GM19328 (cell line): ENCODE measurements at regions not wholly inside any gene's neighbourhood (a gene's known extent, or its start where the extent isn't known, plus 50 kb on each side); places are given as distances from the start of the nearest gene placed in this dataset.
"Not testable (repeated sequence)": the region's sequence is repeated elsewhere in the genome, so short reads cannot be mapped to it uniquely, and the experiment has no call there.

Experiments
- ATAC-seq: cut with Tn5 transposase; IDR thresholded peaks from one replicate; pipeline ENCODE4 v1.9.1; 2021; ENCODE audit warnings: mild to moderate bottlenecking, moderate library complexity; ENCODE audit not compliant: unreplicated experiment

DNA sequence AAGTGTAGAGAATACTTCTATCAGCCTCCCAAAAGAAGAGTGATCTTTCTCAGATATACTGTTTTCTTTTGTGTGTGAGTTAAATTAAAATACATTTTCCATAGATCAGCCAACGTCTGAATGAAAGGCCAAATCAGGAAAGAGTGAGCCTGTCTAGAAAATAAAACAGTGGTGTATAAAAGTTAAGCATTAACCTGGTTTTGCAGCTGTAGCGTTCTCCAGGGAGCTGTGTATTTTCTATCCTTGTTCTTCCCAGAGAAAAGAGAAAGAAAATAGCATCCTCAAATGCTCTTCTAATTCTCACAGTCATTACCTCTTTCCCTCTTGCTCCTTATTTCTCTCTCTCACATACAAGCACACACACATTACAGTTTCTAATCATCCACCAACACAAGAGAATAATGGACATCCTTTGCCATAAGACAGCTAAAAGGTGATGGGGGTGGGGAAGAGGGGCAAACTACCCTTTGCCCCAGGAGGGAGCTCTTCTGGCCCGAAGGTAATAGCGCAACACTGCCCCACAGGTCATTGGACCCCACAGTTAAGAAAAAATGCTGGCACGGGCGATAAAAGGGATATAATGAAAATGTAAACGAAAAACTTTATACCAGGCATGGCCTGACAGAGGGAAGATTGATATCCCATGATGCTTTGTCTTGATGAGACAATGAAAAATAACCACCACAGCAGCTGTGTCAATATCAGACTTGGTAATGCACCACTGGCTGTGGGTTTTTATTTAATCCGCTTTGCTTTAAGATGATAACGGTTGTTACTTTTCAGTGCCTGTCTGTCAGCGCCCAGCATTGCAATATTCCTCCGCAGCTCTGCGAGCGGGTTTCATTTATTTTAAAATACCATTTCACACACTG lies 150.3 kb downstream of the NUF2 start:
- ATAC-seq = no peak

- ATAC-seq = no peak
Observed at GRCh38 chr1:163472651-163473248, 151.0 kb downstream of the NUF2 start.

GRCh38 chr1:163477276-163477830 lies 155.6 kb downstream of the NUF2 start:
- ATAC-seq = no peak

- ATAC-seq = not testable (repeated sequence)
Observed at GRCh38 chr1:163498391-163499330, 176.9 kb downstream of the NUF2 start.

GRCh38 chr1:163504331-163504978 lies 182.7 kb downstream of the NUF2 start:
- ATAC-seq = no peak

GRCh38 chr1:163509114-163509513 lies 187.4 kb downstream of the NUF2 start:
- ATAC-seq = no peak

DNA sequence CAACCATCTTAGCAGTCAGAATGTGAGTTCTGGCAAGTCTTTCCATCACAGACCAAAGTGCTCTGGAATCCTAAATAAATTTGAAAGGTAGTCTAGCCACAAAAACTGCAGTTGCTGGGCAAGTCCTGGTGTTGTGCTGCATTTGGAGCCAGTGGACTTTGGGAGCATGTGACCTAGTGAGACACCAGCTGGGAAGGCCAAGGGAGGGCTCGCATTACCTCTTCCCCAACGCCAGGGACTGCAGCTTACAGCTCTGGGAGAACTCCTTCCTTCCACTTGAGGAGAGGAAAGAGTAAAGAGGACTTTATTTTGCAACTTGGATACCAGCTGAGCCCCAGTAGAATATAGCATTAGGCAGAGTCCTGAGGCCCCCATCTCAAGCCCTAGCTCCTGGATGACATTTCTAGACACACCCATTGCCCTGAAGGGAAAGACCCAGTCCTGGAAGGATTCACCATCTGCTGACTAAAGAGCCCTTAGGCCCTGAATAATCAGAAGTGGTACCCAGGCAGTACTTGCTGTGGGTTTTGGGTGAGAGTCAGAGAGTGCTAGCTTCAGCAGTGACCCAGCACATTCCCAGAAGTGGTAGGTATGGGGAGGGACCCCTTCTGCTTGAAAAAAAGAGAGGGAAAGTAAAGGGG lies 190.7 kb downstream of the NUF2 start:
- ATAC-seq = no peak

DNA sequence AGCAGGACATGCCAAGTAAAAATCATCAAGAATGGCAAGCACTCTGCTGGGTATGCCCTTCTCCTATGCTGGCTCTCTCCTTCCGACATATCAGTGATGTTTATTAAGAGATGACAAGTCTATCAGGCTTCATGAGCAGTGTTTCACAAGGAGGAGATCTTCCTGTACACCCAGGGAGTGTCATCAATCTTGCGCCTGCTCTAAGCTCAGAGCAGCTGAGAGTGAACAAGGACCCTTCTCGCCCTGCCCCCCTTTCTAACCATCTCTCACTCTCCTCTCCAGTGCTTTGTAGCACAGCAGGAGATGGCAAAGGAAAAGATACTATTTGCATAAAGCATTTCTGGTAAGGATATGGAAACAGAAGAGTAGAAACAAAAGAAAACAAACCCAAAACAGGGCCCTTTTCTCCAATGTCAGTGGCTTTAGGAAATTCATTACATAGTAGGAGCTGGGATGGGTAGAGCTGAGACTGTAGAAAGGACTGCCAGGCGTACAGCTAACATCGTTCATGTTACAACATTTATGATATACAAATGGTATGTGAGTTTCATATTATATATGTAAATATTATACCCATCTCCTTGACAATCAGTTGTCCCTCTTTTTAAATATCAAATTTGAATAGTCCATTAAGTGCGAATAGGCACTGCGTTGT lies 201.7 kb downstream of the NUF2 start:
- ATAC-seq = no peak

DNA sequence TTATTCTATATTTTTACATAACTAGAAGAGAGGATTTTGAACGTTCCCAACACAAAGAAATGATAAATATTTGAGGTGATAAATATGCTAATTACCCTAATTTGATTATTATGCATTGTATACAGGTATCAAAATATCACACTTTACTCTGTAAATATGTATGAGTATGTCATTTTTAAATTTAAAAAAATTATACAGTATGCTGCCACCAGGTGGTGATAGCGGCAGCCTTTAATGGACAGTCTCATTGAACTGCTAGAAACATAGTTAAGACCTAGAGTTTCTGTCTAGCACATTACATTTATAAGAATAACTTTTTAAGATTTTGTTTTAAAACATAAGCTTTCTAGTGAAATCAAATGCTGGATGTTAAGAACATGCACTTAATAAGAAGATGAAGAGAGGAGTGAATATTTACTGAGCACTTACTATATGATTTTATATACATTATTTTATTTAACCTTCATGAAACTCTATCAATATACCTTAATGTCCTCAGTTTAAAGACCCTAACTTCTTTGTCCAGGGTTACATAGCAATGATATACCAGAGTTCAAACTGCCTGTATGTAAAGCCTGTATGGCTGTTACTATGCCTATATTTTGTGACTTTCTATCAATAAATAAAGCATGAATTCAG lies 207.1 kb downstream of the NUF2 start:
- no peak for ATAC-seq

DNA sequence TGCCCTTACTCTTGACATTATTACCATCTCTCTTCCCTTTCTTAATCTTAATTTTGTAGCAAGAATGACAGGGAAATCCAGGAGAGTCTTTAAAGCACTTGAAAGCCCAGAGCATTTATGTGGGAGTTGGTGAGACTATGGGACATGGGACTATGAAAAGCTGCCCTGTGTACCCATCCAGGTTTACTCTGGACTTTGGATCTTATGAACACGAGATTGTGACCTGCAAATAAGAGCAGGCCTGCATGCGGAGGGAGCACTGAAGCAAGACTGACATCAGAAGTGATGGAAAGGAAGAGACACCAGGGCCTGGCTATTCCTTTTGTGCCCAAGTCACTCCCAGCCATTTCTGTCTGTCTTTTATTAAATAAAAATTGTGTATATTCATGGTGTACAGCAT lies 209.6 kb downstream of the NUF2 start:
- no peak for ATAC-seq

- ATAC-seq = no peak
Observed at GRCh38 chr1:163535401-163535800, 213.6 kb downstream of the NUF2 start.

- no peak for ATAC-seq
Observed at GRCh38 chr1:163535807-163536206, 214.1 kb downstream of the NUF2 start.

- ATAC-seq = no peak
Observed at GRCh38 chr1:163537809-163538208, 216.1 kb downstream of the NUF2 start.

DNA sequence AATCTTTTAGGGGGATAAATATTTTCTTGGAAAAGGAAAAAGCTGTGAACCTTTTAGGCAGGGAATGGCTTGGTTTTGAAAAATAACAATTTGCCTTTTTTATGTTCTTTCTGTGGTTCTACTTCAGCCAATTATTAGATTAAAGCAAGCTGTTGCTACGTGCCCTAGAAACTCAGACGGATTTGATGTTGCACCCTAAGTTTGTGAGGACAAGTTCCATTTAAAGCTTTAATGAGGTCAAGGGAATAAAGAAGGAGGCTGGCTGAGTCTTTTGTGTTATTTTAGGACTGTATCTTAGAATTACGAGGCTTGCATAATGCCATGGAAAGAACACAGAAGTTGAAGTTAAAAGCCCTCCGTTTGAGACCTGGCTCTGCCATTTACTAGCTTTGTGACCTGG lies 216.9 kb downstream of the NUF2 start:
- ATAC-seq = no peak

DNA sequence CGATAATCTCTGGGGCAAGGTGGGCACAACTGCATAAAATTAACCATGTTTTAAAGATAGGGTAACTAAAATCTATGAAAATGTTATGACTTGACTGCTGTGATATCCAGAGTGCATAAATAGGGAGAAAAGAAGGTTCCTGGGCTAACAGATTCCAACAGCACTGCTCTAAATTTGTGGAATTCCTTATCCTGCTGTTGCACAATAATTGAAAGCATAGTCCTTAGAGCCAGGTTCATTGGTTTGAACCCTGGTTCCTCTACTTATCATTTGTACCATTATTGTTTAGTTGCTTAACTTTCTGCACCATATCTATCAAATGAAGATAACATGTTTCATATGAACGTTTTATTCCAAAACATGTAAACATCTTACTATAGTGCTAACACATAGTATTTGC lies 219.0 kb downstream of the NUF2 start:
- ATAC-seq = no peak

- ATAC-seq = no peak
Observed at GRCh38 chr1:163544441-163544840, 222.7 kb downstream of the NUF2 start.

GRCh38 chr1:163558162-163558561 lies 236.4 kb downstream of the NUF2 start:
- no peak for ATAC-seq

- no peak for ATAC-seq
Observed at GRCh38 chr1:163561580-163562295, 240.0 kb downstream of the NUF2 start.
